ENCODE measurements at regions not wholly inside any gene's neighbourhood (a gene's known extent, or its start where the extent isn't known, plus 50 kb on each side); places are given as distances from the start of the nearest gene placed in this dataset.

DNA sequence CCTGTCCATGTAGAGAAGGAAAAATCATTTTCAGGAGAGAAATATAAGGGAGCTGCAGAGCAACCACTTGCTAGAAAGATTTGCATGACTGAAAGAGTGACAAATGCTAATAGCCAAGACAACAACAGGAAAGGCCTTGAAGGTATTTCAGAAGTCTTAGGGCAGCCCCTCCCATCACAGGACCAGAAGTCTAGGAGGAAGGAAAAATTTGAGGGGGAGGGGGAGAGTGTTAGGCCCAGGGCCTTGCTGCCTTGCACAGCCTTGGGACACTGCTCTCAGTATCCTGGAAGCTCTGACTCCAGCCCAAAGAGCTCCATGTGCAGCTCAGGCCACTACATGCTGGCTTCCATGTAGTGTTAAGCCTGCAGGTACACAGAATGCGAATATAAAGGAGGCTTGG lies 266.9 kb downstream of the GLI2 start:
- no peak for FAIRE-seq

DNA sequence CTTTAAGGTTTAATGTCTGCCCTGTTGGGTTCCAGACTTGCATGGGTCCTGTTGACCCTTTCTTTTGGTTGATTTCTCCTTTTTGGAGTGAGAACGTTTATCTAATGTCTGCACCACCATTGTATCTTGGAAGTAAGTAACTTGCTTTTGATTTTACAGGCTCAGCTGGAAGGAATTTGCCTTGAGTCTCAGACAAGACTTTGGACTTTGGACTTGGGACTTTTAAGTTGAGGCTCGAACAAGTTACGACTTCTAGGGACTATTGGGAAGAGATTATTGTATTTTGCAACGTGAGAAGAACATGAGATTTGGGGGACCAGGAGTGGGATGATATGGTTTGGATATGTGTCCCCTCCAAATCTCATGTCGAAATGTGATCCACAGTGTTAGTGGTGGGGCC lies 267.7 kb downstream of the GLI2 start:
- FAIRE-seq: no peak

DNA sequence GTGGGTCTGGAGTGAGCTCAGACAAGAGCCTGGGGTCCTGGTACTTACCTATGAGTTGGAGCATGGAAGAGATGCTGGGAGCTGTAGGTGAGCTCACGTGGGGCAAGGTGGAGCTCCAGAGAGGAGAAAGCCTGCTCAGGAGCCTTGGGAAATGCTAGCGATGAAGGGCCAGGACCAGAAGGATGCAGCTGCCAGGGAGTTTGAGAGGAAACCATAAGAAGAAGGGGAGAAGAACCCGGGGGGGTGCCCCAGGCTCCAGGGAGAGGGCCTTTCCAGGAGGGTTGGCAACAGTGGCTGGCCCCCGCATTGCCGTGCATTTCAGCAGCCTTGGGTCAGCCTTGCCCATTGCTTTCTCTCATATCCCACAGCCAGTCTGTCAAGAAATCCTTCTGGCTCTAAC lies 268.7 kb downstream of the GLI2 start:
- no peak for FAIRE-seq

DNA sequence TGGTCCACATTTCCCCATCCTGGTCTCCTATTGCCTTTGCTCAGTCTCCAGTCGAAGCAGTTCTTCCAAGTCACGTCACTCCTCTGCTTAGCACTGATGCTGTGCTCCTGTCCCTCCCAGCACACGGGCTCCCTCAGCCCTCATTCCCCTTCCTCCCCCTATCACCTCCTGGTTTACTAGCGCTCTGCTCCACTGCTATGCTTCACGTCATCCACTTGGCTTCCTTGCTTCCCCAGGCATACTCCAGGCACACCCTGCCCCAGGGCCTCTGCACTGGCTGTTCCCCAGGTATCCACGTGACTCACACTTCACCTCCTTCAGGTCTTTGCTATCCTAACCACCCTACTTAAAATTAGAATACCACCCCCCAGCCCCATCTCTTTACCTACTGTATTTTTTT lies 269.3 kb downstream of the GLI2 start:
- FAIRE-seq: no peak

DNA sequence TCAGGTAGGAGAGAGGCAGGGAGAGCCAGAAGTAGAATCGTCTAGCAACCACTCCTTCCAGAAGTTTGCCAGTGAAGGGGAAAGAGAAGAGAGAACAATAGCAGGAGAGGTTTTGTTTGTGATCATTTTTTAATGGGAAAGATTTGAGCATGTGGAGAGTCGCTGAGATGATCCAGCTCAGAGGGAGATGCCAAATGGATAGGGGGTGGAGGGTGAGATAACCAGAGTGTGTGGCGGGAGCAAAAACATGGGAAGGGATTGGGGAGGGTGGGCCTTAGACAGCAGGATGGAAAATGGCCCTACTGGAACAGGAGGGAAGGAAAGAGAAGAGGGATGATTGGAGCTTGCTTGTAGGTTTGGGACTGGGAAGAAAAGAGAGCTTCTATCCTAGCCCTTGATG lies 269.8 kb downstream of the GLI2 start:
- no peak for FAIRE-seq

DNA sequence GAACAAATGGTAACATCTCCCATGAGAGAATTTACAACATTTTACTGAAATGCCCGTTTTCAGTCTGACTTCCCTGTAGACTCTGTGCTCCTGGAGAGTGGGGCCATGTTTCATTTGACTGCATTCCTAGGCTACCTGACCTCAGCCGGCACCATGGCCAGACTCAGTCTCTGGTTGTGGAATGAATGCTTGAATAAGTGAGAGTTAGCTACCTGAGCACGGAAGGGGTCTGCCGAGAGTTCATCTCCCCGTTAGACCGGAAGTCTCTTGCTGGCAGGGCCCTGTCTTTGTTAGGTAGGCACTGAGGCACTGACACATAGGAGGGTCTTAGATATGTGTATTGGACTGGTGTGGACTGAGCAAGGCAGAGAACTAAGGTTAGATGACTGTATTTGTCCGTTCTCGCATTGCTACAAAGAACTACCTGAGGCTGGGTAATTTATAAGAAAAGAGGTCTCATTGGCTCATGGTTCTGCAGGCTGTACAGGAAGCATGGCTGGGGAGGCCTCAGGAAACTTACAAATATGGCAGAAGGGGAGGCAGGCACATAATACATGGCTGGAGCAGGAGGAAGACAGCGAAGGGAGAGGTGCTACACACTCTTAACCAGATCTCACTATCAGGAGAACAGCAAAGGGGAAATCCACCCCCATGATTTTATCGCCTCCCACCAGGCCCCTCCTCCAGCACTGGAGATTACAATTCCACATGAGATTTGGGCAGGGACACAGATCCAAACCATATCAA lies 271.2 kb downstream of the GLI2 start:
- no peak for FAIRE-seq

DNA sequence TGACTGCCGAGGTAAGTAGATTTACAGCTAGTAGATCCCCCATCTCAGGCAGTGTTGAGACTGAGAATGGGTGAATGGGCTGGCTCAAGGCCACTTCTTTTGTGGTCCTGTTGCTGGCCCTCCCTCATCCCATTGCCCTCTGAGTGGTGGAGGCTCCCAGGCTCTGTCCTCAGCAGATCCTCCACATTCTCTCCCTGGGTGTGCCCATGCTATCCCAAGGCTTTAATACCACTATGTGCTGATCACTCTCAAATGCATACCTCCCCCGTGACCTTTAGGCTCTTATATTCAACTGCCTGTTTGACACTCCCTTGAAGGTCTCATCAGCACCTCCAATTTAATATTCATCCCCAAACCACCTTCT lies 271.8 kb downstream of the GLI2 start:
- no peak for FAIRE-seq

DNA sequence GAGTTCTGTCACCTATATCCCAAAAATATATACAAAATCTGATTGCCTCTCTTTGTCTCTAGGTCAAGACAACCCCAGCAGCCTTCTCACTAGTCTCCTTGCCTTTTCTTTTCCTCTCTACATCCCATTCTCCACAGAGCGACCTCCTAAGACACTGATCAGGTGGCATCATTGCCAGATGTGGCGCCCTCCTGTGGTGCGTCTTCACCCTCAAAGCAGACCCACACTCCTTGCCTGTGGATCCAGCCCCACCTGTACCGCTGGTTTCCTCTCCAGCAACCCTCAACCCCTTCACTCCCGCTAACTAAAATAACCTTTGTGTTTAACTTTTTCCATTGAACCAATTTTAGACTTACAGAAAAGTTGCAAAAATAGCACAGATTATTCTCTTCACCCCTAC lies 273.3 kb downstream of the GLI2 start:
- no peak for FAIRE-seq

DNA sequence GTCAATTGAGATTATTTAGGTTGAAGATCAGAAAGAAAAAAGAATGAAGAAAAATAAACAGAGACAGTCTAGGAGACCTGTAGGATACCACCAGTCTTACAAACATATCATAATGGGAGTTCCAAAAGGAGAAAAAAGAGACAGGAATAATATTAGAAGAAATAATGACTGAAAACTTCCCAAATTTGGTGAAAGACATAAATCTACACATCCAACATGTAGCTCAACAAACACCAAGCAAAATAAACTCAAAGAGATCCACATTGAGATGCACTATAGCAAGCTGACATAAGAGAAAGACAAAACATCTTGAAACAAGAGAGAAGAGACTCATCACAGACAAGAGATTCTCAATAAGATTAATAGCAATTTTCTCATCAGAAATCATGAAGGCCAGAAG lies 274.0 kb downstream of the TFCP2L1 start:
- no peak for FAIRE-seq

DNA sequence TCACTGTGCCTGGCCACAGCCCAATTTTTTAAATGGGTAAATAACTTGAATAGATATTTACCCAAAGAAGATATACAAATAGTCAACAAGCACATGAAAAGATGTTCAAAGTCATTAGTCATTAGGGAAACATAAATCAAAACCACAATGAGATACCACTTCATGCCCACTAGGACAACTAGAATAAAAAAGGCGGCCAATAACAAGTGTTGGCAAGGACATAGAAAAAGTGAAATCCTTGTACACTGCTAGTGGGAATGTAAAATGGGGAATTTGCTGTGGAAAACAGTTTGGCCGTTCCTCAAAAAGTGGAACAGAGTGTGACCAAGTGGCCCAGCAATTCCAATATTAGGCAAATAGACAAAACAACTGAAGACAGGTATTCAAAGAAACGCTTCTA lies 270.1 kb downstream of the TFCP2L1 start:
- no peak for FAIRE-seq

DNA sequence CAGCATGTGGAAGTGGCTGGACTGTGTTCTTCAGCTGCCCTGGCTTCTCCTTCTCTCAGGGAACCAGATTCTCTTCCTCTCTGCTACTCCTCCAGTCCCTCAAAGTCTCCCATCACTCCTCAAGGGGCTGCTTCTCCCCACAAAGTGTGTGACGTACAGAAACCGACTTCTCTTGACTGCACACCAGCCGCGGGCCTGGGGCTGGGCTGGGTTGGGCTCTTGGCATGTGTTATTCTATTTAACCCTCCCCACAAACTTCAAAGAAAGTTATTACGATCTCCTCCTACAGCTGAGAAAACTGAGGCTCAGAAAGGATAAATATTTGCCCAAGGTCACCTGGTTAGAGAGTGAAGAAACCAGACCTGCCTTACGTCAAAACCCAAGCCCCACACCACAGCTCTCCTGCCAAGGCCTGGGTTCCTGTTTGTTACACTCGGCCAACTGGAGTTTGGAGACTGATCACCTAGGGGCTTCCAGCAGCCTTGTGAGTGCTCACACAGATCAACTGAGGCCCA lies 269.0 kb downstream of the TFCP2L1 start:
- FAIRE-seq: no peak

DNA sequence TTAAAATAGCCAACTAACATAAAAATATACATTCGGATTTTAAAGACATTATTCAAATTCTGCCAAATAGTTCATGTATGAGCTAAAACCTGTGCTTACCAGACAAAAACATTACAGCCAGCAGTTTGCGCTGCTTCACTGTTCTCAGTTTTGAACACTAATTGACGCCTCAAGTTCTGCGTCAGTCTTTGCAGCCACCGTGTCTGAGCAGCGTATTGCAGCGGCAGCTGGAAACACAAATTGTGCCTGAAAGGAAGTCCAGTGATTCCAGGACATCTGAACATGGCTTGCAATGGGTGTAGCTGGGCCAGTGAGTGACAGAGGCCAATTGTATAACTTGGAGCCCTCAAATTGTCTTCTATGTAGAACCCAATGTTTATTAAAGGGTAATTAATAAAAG lies 267.6 kb downstream of the TFCP2L1 start:
- no peak for FAIRE-seq

DNA sequence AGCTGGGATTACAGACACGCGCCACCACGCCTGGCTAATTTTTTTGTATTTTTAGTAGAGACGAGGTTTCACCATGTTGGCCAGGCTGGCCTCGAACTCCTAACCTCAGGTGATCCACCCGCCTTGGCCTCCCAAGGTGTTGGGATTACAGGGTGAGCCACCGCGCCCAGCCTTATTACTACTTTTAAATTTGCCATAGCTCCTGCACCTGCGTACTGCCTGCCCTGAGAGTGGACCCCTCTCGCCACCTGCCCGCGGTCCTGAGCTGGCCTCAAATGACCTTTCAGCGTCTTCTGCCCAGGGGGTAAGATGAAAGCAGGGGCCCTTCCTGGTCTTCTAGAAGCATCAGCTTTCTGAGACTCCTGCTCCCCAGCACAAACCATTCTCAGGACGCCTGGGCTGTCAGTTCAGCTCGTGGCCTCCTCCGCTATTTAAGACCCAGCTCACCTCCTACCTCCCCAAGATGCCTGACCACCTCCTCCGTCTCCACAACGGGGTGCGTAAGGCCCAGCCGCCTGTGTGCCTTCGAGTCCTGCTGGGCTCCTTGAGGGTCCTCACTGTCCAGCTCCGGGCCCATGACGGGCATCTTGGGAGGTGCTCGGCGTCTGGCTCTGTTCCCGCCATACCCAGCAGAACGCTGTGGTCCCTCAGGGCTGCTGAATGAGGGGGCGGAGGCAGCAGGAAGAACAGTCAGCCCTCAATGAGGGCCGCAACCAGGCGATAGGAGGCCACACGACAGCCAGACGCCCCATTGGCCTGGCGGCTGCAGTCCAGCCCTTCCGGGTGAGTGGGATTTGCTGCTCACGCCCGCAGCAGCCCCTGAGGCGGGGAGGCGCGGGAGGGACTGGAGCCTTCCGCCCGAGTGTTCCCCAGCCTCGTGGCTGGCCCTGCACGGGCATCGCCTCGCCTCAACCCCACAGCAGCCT lies 266.6 kb downstream of the TFCP2L1 start:
- FAIRE-seq: no peak

DNA sequence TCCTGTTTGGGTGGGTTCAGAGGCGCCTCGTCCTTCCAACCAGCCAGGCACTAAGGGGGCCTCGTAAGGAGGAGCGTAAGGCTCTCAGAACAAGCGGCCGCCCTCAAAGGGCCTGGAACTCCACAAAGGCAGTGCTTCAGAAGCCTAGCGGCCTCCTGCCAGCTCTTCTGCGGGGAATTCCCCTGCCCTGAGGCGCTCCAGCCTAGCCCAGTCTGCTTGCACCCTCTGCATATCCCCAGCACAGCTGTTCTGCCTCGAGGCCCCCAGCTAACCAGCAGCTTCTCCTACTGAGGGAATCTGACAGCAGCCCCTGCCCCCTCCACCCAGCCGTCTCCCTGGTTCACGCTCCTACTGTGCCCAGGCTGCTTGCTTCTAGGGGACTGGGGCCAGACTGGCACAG lies 265.9 kb downstream of the TFCP2L1 start:
- no peak for FAIRE-seq

DNA sequence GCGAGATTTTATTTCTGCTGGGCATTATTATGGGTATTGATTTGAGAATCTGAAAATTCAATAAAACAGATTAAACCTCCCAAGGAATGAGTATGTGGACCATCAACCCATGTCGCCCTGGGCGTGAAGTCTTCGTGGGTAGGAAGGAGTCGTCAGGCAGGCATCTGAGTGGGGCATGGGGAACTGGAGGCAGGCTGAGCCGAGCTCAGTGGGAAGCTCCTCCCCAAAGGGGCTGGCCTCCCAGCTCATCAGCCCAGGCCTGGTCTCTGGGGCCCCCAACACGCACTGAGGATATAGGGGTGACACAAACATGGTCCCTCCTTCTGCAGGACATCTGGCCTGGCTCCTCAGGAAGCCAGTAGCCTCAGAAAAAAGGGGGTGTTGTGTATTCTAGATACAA lies 265.2 kb downstream of the TFCP2L1 start:
- FAIRE-seq: no peak

DNA sequence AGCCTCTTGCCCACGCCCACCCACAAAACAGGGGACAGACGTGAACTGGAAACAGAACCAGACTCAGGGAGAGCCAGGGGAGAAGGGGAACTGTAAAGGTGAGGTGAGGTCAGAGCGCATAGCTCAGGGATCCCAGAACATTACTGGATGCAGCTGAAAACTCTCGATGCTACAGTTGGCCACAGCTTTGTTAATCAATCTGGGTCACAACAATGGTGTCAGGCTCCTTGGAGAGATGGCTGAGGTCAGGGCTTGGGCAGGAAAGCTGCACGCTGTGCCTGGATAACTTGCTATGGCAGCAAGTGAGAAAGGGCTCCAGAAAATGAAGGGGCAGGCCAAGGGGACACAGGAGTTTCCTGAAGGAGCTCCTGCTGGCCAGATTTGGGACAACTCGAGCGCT lies 263.3 kb downstream of the TFCP2L1 start:
- no peak for FAIRE-seq

DNA sequence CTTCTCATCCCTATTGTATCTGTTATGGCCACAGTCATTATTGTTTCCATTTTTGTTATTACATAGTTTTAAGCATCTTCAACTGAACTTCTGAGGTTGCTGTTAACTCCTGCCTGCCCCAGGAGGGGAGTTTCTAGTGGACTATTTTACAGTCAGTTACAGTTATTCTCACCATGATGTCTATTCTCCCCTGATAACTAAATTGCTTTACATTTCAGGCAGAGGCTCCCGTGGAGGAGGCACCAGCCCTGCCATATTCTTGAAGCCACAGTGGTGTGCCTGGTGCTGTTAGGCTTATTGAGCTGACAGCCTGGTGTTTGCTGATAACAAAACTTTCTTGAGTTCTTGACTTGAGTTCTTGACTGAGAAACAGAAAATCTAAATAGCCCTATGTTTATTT lies 256.4 kb downstream of the TFCP2L1 start:
- FAIRE-seq: no peak

DNA sequence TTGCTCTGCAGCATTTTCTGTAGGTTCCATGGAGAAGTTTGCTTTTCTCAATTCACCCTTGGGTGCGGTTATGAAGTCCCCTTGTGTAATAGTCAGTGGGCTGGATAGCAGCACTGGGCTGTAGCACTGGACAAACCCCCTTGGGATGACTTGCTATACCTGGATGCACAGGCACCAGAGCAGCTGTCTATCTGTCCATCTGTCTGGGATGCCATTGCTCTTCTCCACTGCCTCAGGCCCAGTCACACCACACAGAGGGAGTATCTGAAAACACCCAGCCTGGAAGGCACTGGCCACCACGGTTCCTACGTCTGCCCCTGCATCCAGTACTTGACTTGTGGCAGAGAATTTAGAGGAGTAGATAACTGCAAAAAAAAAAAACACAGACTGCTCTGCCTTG lies 254.5 kb downstream of the TFCP2L1 start:
- no peak for FAIRE-seq

DNA sequence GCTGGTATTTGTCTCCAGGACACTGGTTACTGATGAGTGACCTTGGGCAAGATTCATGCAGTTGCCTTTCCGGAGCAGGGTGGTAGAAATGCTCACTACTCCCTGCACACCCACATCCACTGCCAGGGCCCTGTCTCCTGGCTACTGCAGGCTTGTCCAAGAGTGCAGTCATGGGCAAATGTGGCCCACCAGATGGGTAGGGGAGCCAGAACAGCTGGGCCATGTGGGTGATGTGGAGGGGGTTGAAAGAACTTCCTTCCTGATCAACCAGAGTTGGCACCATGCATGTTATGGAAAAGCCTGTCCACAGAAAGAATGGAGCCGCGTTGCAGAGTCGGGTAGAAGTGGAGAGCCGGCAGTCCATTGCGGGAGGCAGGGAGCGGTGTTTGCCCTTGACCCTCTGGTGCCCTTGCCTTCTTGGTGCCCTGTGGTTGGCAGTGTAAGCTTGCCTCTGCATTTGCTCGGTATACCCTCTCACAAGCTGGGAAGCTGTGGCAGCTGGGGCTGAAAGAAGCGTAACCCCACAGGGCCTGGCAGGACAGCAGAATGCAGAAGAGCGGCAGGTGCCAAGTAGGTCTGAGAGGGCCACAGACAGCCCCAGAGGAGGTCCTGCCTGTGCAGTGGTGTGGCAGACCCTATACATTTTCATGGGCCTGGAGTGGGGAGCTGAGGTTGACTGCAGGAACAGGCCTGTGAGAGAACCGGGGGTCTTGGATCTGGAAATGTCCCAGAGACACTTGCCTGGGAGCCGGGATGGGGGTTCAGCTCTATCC lies 253.2 kb downstream of the TFCP2L1 start:
- FAIRE-seq: no peak

DNA sequence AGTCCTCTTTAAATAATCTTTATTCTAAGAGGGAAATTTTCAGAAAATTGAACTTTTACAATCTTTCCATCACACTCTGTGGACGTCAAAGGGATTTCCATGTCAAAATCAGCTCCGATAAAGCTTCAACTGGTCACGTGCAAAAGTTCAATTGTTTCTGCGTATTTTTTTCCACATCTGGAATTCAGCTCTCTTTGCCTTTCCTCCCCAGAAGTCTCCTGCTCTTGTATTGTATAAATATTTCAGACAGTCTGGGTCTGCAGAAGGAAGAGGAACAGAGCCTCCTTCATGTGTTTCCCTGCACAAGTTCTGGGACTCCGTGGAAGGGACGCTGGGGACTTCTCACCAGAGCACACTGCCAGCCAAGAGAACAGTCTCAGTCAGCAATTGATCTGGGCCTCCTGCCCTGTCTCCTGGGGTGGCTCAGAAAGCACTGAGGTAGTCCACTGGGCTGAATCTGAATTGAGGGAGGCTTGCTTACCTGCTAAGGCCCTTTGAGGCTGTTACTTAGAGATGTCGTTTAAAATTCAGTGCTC lies 251.5 kb downstream of the TFCP2L1 start:
- FAIRE-seq: no peak

DNA sequence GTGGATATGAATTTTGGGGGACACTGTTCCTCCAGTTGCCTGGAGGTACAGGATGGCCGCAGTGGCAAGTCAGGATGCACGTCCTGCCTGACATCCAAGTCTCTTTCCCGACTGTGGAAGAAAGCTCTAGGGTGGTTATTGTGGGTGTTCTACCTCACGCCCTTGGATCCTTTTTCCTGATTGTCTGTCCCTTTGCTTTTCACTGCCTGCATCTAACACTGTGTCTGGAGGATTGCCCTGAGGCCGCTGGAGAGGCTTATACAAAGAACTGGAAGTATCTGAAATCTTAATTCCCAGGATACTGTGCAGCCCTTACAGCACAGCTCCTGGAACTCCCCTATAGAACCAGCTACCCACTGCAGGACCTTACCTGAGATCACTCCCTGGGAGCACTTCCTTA lies 250.5 kb downstream of the TFCP2L1 start:
- no peak for FAIRE-seq

DNA sequence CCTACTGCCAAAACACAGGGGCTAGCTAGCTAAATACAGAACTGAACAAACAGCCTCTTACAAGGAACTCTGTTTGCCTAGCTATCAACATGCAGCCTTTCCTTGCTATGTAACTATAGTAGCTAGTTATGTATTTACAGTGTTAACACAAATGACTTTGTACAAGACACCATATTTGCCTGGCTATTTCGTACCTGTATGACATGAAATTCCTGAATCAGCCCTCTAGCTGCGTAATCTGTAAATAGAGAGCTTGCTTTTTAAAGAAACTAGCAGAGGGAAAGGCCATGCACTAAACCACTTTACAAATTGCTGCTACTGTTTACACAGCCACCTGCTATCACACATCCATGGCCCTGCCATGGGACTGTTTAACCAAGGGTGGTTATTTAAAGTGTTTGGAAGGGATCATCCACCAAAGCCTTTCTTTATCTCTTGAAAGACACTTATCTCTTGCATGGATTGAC lies 248.7 kb downstream of the TFCP2L1 start:
- peak; percentile 100 for FAIRE-seq

DNA sequence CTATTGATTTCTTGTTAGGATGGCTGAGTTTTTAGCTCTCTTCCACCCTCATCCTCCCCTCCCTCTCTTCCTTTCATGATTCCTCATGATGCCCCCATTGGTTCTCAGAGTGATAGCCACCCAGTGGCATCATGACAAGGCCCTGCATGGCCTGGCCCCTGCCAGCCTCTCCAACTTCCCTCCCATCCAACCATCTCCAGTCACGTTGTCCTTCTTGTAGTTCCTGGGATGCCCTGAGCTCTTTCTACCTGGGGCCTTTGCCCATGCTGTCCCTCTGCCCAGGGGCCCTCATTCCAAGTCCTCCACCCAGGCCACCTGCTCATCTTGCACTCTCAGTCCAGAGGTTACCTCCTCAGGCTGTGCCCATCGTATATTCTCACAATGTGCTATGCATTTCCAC lies 247.5 kb downstream of the TFCP2L1 start:
- FAIRE-seq: no peak

Data from islet of Langerhans (tissue), 1 donor.